ENCODE measurements at regions not wholly inside any gene's neighbourhood (a gene's known extent, or its start where the extent isn't known, plus 50 kb on each side); places are given as distances from the start of the nearest gene placed in this dataset.

GRCh38 chr11:70703141-70704064 is 305.1 kb downstream of the CTTN start:
- Histone ChIP-seq H3K4me2 (ENCODE audit: insufficient read depth, low read length) (no peak overlapping the region), H4K20me1 (replicated peaks; ENCODE audit: control insufficient read depth, insufficient read depth, low read length) (no peaks in the 10 kb centered on the region), H3K4me1 (replicated peaks in 1 of 2; ENCODE audit: control insufficient read depth in 2 of 2, insufficient read depth in 2 of 2, low read length in 2 of 2) (no peaks in the 10 kb centered on the region), H3K9me1 (ENCODE audit: control insufficient read depth, insufficient read depth, low read length) (peaks cover 2% of the 10 kb centered on the region), H3K4me3 (no peak overlapping the region), H3K27me3 (ENCODE audit: control insufficient read depth in 2 of 2, insufficient read depth in 2 of 2, low read length in 2 of 2) (peaks cover 0 to 11% of the 10 kb centered on the region in 2 experiments; a peak in 3 of 5 replicates), H3K36me3 (ENCODE audit: control insufficient read depth, insufficient read depth, low read length) (no peaks in the 10 kb centered on the region), H2AFZ (ENCODE audit: low read depth, low read length) (no peak overlapping the region), H3K27ac (ENCODE audit: extremely low read depth, low read depth, low read length) (no peak overlapping the region), H3K79me2 (ENCODE audit: control insufficient read depth, insufficient read depth, low read length) (no peaks in the 10 kb centered on the region), H3K9ac (ENCODE audit: insufficient read depth in 1 of 2, low read depth in 2 of 2, low read length in 2 of 2) (no peak overlapping the region), H3K9me3 (replicated peaks; ENCODE audit: control insufficient read depth, insufficient read depth, low read depth, low read length) (no peaks in the 10 kb centered on the region)
- FAIRE-seq (no peak), ATAC-seq (no peak), DNase-seq (ENCODE audit: extremely low read depth in 1 of 4, low spot score in 3 of 4) (no peak)
- no TSS peak for BruUV-seq (replicated peaks)
- no peak for TF ChIP-seq NR2C1 (IDR thresholded peaks at IDR 0.05)
- TF ChIP-seq NR2C1 (tag; IDR thresholded peaks at IDR 0.05) = no peak
- TF ChIP-seq HDAC2 (IDR thresholded peaks at IDR 0.05) = no peak
- no peak for TF ChIP-seq TRIM24 (IDR thresholded peaks at IDR 0.05)
- CTCF ChIA-PET (ENCODE audit: low intra/inter-chr PET ratio) = no interaction called here
- intact Hi-C loops (cut with micrococcal nuclease) (no loop called here), in situ Hi-C loops (cut with MboI) (no loop called here)
- WGBS (ENCODE audit: insufficient coverage, low coverage, missing lambda C conversion rate) = under 1% methylated on average over 16 of the region's 21 CpGs
- POLR2A ChIA-PET = interaction anchor here (0.6 kb wide), 1 partner anchor 11 kb away, joined by 3 read pairs; no protein-coding TSS in a partner anchor

- DNase-seq (ENCODE audit: extremely low read depth in 1 of 4, low spot score in 3 of 4) (no peak), ATAC-seq (no peak), FAIRE-seq (no peak)
- Histone ChIP-seq H3K4me2 (ENCODE audit: insufficient read depth, low read length) (no peak overlapping the region), H3K9me3 (replicated peaks; ENCODE audit: control insufficient read depth, insufficient read depth, low read depth, low read length) (no peaks in the 10 kb centered on the region), H3K4me1 (replicated peaks in 1 of 2; ENCODE audit: control insufficient read depth in 2 of 2, insufficient read depth in 2 of 2, low read length in 2 of 2) (no peaks in the 10 kb centered on the region), H2AFZ (ENCODE audit: low read depth, low read length) (no peak overlapping the region), H3K4me3 (no peak overlapping the region), H4K20me1 (replicated peaks; ENCODE audit: control insufficient read depth, insufficient read depth, low read length) (no peaks in the 10 kb centered on the region), H3K9me1 (ENCODE audit: control insufficient read depth, insufficient read depth, low read length) (peaks cover 2% of the 10 kb centered on the region), H3K27me3 (ENCODE audit: control insufficient read depth in 2 of 2, insufficient read depth in 2 of 2, low read length in 2 of 2) (peaks cover under 1 to 21% of the 10 kb centered on the region in 2 experiments; a peak in 4 of 5 replicates), H3K79me2 (ENCODE audit: control insufficient read depth, insufficient read depth, low read length) (no peaks in the 10 kb centered on the region), H3K9ac (ENCODE audit: insufficient read depth in 1 of 2, low read depth in 2 of 2, low read length in 2 of 2) (no peak overlapping the region), H3K36me3 (ENCODE audit: control insufficient read depth, insufficient read depth, low read length) (no peaks in the 10 kb centered on the region), H3K27ac (ENCODE audit: extremely low read depth, low read depth, low read length) (no peak overlapping the region)
- TF ChIP-seq MYNN (IDR thresholded peaks at IDR 0.05) = no peak
- no peak for TF ChIP-seq MYNN (CRISPR knock-in tag; IDR thresholded peaks at IDR 0.05)
- peak; percentile 16 for TF ChIP-seq RBM25 (IDR thresholded peaks at IDR 0.05; ENCODE audit: low read depth, low read length, severe bottlenecking)
- TF ChIP-seq TEAD2 (tag; IDR thresholded peaks at IDR 0.05) = no peak
- TF ChIP-seq YY1 (IDR thresholded peaks at IDR 0.05; ENCODE audit: borderline replicate concordance in 1 of 3, control insufficient read depth in 1 of 3, extremely low read depth in 1 of 3, insufficient read depth in 3 of 3, insufficient read length in 1 of 3, insufficient replicate concordance in 2 of 3, low read depth in 1 of 3, low read length in 2 of 3) = no peak
- no peak for TF ChIP-seq KLF10 (CRISPR knock-in tag; IDR thresholded peaks at IDR 0.05)
- TF ChIP-seq CCAR2 (IDR thresholded peaks at IDR 0.05; ENCODE audit: low read depth, low read length) = no peak
- no peak for TF ChIP-seq CHD4 (IDR thresholded peaks at IDR 0.05; ENCODE audit: insufficient read depth, insufficient replicate concordance, low read depth, low read length, poor library complexity, severe bottlenecking)
- TF ChIP-seq MYBL2 (IDR thresholded peaks at IDR 0.05; ENCODE audit: low read depth) = no peak
- no peak for TF ChIP-seq MYBL2 (CRISPR knock-in tag; IDR thresholded peaks at IDR 0.05; ENCODE audit: borderline replicate concordance)
- TF ChIP-seq MAZ (CRISPR knock-in tag; conservative IDR thresholded peaks at IDR 0.05 in 1 of 2, IDR thresholded peaks at IDR 0.05 in 1 of 2) = no peak
- intact Hi-C loops (cut with micrococcal nuclease) = no loop called here
- in situ Hi-C loops (cut with MboI) = no loop called here
- ChIA-PET CTCF (ENCODE audit: low intra/inter-chr PET ratio) (no interaction called here), POLR2A (no interaction called here)
- no TSS peak for BruUV-seq (replicated peaks)
Observed at GRCh38 chr11:70705097-70705496, 306.8 kb downstream of the CTTN start.

Measured in K562 (cell line).